Cardiac septum (tissue), 1 donor: ENCODE measurements at regions not wholly inside any gene's neighbourhood (a gene's known extent, or its start where the extent isn't known, plus 50 kb on each side); places are given as distances from the start of the nearest gene placed in this dataset.

Experiments
- DNase-seq: peaks from one replicate; pipeline ENCODE4 v3.0.0-alpha.2; 2020; ENCODE audit warnings: low spot score
- intact Hi-C: fragments of 100-400 bp; cut with DNase I; formaldehyde crosslinking; loops from one replicate; pipeline ENCODE4 v1.14.0; 2022
- donor health status: DM: no; HTN: no; CAD: no.

- intact Hi-C loops = no loop called here
These were observed 249.1 kb upstream of the SMARCA2 start for GRCh38 chr9:1766042-1766441.

GRCh38 chr9:1768561-1768960 is 246.6 kb upstream of the SMARCA2 start:
- DNase-seq = no peak

More at GRCh38 chr9:1766042-1766441, 249.1 kb upstream of the SMARCA2 start:
- DNase-seq = no peak

GRCh38 chr9:1771094-1771789 is 243.9 kb upstream of the SMARCA2 start:
- intact Hi-C loops = no loop called here
- no peak for DNase-seq

More at GRCh38 chr9:1768561-1768960, 246.6 kb upstream of the SMARCA2 start:
- intact Hi-C loops = no loop called here

GRCh38 chr9:1775230-1775629 is 239.9 kb upstream of the SMARCA2 start:
- intact Hi-C loops = no loop called here
- DNase-seq = no peak

- no peak for DNase-seq
- intact Hi-C loops = no loop called here
These were observed 238.5 kb upstream of the SMARCA2 start for GRCh38 chr9:1776668-1777067.

GRCh38 chr9:1791191-1791590 is 224.0 kb upstream of the SMARCA2 start:
- DNase-seq = no peak
- intact Hi-C loops = no loop called here

GRCh38 chr9:1794547-1795270 is 220.4 kb upstream of the SMARCA2 start:
- DNase-seq = no peak
- intact Hi-C loops = no loop called here

GRCh38 chr9:1804128-1804865 is 210.8 kb upstream of the SMARCA2 start:
- DNase-seq = no peak
- intact Hi-C loops = no loop called here

- intact Hi-C loops = no loop called here
- DNase-seq = no peak
These were observed 185.4 kb upstream of the SMARCA2 start for GRCh38 chr9:1829719-1830118.

GRCh38 chr9:1832960-1833359 is 182.2 kb upstream of the SMARCA2 start:
- DNase-seq = no peak
- intact Hi-C loops = no loop called here

- intact Hi-C loops = no loop called here
- no peak for DNase-seq
These were observed 177.6 kb upstream of the SMARCA2 start for GRCh38 chr9:1837453-1838084.

GRCh38 chr9:1839909-1840308 is 175.2 kb upstream of the SMARCA2 start:
- intact Hi-C loops = no loop called here

GRCh38 chr9:1845425-1845824 is 169.7 kb upstream of the SMARCA2 start:
- DNase-seq = no peak
- intact Hi-C loops = no loop called here

More at GRCh38 chr9:1839909-1840308, 175.2 kb upstream of the SMARCA2 start:
- DNase-seq = no peak

- DNase-seq = no peak
- intact Hi-C loops = no loop called here
These were observed 159.4 kb upstream of the SMARCA2 start for GRCh38 chr9:1855726-1856125.

- no peak for DNase-seq
- intact Hi-C loops = no loop called here
These were observed 157.3 kb upstream of the SMARCA2 start for GRCh38 chr9:1857808-1858207.

GRCh38 chr9:1869843-1870242 is 145.3 kb upstream of the SMARCA2 start:
- no peak for DNase-seq
- intact Hi-C loops = no loop called here

GRCh38 chr9:1870915-1871314 is 144.2 kb upstream of the SMARCA2 start:
- no peak for DNase-seq
- intact Hi-C loops = no loop called here

GRCh38 chr9:1871626-1872419 is 143.3 kb upstream of the SMARCA2 start:
- no peak for DNase-seq

GRCh38 chr9:1875251-1875851 is 139.8 kb upstream of the SMARCA2 start:
- no peak for DNase-seq
- intact Hi-C loops = no loop called here

More at GRCh38 chr9:1871626-1872419, 143.3 kb upstream of the SMARCA2 start:
- intact Hi-C loops = no loop called here
